GM19395 (cell line): ENCODE measurements at regions not wholly inside any gene's neighbourhood (a gene's known extent, or its start where the extent isn't known, plus 50 kb on each side); places are given as distances from the start of the nearest gene placed in this dataset.

ENCODE experiments used
- ATAC-seq: cut with Tn5 transposase; IDR thresholded peaks from one replicate; pipeline ENCODE4 v1.9.1; 2021; ENCODE audit warnings: mild to moderate bottlenecking, moderate library complexity; ENCODE audit not compliant: unreplicated experiment

DNA sequence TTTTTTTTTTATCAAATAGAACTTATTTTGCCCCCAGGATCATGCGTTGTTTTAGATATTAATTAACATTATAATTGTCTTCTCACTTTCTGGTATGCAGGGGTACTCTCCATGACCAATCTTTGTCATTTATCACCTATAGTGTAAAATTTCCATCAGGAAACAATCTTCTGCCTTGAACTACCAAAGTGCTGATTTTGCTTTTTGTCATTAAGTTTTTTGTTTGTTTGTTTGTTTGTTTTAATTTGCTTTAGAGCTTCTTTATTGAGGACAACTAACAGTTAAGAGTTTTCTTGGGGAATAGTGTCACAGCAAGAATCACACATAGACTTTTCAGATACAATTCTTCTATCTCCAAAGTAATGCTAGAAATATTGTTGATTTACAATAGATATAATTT is 171.2 kb upstream of the PRPS1L1 start:
- ATAC-seq = no peak

DNA sequence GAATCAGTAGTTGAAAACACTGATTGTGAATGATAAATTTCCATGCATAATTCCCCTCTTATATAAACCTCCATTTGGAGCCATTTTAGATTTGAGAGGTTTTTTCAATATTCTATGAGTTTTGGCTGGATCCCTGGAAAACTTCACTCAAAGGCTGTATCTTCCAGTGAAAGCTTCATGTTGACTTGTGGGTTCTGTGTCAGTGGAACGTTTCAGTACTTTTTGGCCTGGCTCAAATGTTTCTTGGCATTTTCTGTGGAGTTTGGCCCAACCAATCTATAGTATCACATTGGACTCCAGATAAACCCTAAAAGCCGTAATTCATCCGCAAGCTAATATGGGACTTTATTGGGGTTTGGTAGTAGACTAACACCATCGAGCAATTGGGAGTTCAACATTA is 172.6 kb upstream of the PRPS1L1 start:
- no peak for ATAC-seq

DNA sequence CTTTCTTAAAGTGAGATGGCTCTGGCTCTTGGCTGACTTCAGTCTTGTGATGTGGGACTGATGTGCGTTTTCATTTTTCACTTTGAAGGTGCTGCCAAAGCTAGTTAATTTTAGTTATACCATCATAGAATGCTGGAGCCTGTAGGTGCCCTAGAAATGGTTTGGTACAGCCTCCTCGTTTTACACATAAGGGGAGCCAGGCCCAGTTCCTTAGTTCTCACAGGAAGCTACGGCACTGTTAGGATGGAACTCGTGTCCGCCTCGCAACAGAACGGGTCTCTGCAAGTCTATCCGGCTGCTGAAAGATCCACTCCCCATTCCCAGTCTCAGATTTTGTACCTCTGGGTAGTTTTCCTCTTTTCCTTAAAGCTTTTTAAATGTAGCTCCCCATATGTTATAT is 173.2 kb upstream of the PRPS1L1 start:
- no peak for ATAC-seq

DNA sequence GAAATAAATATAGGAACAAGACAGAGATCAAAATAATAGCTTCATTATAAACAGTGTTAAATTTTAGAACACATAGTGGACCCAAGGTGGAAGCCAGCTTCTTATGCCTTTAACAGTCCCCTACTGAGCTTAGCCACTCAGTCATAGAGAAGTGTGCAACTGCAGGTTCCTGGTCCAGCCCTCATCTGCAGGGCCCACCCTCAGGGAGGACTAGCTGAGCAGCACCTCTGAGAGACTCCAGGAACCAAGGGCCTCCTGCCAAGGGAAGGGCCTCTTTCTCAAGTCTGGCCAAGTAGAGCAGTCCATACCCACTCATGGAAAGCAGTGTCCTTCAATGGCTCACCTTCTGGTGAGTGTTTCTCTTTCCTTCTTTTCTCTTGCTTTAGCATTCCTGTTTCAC is 173.7 kb upstream of the PRPS1L1 start:
- ATAC-seq = no peak

DNA sequence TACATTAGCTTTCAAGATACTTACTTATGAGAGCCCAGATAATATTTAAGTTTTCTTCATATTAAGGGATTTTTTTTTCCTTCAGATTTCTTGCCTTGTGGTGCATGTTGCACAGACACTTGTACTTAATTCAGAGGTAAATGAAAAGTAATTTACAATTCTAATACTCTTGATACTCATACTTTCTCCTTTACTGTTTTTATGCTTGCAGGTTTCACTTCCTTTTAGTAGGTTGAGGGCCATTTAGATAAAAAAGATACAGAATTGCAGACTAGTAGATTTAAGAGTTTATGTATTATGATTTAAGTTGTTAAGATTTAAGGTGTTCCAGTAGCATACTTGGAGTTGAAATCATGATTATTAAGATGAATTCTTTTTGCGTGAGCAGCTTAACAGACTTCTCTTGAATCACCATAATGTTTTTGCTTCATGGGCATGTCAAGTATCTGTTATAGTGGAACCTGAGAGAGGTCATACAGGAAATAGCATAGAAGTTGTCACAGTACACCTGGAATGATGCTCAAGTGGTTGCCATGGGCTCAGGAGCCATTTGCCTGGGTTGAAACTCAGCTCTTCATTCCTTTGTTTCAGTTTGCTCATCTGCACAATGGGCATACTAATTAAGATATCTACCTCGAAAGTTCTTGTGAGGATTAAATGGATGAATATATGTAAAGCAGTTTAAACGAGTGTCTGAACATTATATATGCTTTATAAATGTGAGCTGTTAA is 174.8 kb upstream of the PRPS1L1 start:
- ATAC-seq = peak; percentile 76

DNA sequence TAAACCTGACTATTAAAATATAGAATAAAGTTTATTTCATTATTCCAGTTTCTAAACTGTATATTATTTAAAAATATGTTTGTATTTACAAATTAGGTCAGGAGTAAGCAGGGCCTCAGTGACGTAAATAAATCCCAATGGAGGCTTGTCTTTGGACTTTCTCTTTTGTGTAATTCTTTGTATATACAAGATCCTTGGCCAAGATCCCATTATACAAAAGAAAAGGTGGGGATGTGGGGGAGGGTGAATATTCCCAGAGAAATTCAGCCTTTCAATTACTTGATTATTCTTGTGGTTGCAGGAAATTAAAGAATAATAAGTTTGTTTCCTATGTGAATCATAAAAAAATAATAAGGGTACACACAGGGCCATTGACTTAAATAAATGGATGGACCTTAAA is 178.7 kb upstream of the PRPS1L1 start:
- no peak for ATAC-seq

DNA sequence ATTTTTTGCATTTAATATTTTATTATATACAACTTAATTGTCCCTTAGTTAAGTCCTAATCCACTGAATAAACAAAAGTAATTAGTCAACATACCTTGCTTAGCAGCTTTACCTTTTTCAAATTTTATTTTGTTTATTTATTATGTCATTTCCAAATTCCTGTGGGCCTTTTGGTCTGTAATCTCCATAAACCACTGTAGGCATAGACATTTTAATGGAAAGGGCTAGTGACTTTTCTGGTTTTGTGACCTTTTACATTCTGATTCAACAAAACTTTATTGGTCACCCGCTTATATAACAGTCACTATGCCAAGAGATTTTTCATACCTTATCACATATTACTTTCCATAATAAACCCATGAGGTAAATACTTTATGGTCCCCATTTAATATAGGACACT is 181.3 kb upstream of the PRPS1L1 start:
- no peak for ATAC-seq

DNA sequence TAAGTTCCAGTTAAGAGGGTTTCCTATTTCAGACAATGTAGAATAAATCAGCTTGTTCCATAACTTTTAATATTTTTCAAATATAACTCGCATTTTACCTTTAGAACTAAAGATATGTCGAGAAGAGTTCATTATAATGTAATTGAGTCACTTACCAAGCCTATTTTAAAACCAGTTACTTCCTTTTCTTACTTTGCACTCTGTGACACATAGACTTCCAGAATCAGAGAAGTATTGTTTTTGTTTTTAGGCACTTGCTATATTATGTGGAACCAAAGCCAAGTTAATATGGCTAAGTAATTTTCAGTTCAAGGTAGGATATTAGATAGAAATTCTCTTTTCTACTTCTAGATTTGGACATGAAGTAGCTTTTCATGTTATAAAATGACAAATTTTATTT is 182.7 kb upstream of the PRPS1L1 start:
- ATAC-seq = no peak

DNA sequence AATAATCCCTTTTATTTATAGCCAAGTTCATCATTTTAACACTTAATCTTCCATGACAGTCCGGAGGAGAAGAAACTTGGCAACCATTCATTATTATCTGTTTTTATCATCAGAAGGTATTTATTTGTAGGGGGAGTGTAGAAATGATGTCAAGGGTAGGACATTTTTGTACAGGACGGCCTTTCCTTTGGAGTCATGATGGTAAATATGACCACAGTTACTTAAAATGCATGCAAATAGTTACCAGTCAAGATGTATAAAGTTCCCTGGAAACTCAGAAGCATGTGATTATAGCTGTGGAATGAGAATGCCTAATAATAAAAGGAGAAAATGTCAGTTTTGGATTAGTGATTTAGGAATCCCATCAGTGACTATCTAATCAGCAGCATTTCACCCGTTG is 183.1 kb upstream of the PRPS1L1 start:
- no peak for ATAC-seq

DNA sequence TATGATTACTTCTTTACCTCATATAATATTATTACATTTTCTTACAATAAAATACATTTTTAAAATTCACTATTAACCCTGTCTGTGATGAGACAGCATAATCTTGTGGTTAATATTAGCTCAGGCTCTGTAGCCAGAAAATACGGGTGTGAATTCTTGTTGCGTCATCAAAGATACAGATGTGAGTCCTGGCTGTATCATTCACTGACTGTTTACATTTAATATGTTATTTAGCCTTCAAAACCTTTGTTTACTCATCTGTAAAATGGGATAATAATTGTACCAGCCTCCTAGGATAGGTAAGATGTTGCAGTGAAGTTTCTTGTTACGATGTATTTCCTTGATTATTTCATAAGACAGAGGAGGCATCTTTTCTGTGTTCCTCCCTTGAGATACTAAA is 184.7 kb upstream of the PRPS1L1 start:
- ATAC-seq = no peak

DNA sequence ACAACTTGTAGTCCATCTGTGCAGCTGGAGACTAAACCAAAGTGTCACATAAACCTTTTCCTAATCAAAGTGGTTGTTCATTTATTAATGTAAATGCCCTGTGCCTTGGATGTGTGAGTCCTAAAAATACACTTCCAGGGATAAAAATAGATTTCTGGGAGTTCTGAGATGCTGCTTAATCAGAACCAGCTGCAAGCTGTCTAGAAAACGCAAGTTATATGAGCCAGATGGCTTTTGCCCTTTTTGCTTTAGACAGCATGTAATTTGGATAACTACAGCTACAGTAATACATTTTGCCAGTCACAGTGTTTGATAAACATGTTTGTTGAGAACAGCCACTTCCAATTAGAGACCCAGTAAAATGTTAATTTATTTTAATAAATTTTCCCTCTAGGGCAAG is 185.1 kb upstream of the PRPS1L1 start:
- ATAC-seq = no peak

DNA sequence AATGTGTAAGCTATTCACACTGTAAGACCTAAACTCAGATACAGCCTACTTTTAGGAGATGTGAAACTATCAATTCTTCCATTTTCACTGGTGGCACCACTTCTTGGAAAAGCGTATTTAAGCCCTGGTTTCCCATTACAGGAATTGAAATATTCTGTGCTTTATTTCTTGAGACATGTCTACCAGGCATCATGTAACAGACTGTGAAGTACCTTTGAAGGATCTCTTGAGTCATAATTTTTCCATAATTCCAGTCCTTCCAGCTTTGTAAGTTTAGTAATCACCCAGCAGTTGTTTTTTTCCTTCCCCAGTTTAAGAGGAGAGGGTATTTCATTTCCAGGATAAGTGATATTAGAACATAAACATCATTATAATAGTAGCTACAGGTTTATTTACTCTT is 186.0 kb upstream of the PRPS1L1 start:
- no peak for ATAC-seq

DNA sequence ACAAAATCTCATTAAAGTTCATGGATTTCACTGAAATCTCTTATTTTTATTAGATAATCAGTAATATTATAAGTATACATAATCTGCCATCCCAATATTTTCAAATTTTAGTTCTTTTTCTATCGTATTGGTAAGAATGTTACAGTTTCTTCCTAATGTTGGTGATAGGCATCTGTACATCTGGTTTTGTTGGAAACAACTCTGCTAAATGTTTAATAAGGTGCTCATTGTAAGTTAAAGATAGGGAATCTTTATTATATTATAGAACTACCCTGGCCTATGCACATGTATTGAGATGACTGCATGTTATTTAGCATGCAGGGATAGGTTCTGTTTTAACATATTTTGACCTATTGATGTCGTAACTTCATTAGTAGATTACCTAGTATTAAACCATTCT is 188.6 kb upstream of the PRPS1L1 start:
- ATAC-seq = no peak

DNA sequence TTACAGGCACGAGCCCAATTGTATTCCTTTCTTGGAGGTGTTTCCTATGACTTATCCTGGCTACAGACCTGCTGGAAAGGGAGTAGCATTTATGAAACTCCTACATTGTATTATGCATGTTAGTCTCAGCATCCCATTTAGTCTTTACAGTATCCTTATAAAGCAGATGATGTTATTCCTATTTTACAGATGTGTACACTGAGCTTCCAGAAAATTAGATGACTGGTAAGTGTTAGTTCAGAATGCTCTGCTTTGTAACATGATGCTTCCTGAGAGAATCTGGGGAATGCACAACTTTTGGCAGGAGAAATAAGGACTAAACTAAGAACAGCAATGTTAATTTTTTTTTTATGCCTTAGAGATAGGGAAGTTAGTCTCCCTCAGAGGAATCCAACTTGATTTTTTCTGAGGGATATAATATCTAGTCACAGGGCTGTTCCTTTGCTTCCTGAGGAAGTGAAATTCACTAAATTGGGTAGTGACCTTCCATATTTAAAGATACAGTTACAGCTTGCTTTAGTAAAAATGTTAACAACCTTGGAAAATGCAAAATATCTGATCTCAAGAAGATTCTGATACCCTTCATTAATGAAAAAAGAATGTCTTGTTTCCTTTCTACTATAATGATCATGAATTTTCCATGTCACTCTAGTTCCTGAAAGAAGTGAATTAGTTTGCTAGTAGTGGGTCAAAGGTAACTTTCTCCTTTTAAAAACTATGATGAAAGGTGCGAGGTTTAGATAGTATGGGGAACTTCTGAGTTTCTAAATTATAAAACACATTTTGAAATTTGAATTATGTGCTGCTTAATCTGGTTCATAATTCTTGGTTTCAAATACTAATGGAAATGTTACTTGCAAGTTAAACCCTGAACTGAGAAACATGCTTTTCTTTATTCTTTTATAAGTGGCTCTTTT is 194.0 kb upstream of the PRPS1L1 start:
- no peak for ATAC-seq

DNA sequence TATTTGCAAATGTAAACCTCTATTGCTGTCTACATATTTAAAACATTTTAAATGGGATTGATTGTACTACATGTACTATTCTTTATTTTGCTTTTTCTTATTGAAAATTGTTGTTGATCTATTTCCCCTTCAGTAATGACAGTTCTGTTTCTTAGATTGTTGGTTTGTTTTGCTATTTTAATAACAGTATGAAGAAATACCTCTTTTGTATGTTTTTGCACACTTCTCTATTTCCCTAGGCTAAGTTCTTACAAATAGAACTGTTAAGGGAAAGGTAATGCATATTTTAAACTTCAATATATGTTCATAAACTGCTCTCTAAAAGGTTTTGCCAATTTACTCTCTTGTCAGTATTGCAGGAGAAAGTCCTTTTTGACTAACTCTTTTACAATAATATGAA is 195.0 kb upstream of the PRPS1L1 start:
- no peak for ATAC-seq

DNA sequence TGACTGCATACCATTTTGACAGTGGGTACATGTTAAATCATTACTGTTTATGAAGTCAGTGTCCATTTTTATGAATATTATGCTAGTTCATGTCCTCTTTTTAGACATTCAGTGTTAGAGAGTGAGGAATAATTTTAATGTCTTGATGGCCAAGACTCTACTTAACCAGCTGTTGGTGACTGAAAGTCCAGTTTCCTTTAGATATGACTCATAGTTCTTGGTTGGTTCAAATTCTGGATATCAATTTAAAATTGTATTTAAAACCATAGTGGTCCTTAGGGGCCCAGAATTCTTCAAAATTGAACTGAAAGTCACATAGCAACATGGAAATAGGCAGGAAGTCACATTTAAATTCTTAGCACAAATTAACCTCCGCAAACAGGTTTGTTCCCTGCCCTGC is 196.5 kb upstream of the PRPS1L1 start:
- ATAC-seq = no peak

DNA sequence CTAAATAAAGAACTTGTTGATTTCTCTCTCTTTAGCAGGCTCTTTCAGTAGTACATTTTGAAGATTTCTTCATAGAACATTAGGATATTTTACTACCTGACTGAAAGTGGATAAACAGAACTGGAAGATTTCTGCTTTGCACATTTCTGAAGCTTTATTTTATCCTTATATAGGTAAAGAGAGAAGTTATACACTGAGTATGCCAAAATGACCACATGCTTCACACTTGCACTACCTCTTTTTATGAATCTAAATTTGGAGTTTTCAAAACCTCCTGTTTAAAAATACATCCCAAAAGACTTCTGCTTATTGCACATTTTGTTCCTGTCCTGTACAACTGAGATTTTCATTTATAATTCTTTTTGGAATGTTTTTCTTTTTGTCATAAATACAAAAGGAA is 197.4 kb upstream of the PRPS1L1 start:
- peak; percentile 46 for ATAC-seq

DNA sequence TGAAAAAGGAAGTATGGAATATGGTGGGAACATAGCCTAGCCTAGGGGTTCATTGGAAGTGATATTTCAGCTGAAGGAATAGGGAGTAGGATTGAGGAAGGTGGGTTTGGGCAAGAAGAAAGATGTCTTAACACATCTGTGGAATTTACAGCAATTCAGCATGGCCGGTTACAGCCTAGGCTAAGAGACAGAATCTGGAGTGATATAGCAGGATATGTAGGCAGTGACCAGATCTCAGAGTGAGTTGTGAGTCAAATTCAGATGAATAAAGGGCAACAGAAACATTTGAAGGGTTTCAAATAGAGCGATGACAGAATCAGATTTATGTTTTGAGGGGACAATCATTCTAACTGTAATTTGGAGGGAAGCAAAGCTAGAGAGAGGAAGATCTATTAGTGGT is 199.0 kb upstream of the PRPS1L1 start:
- ATAC-seq = no peak

DNA sequence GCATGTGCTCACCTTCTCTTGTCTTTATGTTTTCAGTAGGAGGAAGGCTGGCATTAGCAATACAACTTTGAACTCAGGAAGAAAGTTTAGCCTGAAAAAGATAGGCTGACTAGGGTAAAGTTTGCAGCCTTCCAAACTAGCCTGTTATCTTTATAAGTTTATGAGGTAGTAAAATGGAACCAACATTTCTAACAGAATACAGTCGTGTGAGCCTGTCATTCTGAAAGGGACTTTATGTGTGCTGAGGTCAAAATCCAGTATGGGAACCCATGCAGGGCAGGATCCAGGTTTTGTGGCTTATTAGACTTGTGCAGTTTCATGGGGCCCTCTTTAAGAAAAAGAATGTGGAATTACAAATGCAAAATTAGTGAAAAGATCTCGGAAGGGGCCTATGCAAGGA is 201.0 kb upstream of the PRPS1L1 start:
- ATAC-seq = no peak

DNA sequence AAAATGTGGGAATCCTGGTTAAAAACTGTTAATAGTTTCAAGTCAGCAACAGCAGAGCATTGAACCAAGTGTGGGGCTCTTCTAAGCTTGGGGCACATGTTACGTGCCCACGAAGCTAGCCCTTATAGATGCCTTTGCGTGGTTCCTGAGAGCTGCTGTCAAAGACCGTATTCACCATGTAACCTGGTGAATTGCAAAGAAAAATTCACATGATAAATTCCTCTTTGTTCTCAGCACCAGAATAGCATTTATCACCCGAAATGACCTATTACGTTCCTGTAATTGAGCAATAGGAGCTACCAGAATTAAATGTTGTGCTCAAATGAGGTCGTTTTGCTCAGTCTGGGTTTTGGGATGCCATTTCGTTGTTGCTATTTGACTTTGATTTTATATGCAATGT is 202.6 kb upstream of the PRPS1L1 start:
- ATAC-seq = no peak

DNA sequence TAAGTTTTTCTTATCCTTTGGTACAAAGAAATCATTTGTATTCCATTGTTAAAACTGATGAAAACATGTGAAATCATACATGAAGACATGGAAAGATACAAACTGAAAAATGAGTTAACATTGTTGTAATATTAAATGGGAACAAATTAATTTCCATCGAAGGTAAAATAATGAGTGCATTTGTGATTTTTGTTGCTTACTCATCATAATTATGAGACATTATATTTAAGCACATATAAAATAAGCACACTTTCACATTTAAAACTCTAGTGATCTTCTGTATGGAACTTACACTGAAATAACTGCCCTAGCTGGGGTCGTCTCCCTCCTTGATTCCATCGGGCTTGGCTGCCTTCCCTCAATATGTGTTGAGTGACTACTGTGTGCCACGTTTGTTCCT is 204.2 kb upstream of the PRPS1L1 start:
- no peak for ATAC-seq

DNA sequence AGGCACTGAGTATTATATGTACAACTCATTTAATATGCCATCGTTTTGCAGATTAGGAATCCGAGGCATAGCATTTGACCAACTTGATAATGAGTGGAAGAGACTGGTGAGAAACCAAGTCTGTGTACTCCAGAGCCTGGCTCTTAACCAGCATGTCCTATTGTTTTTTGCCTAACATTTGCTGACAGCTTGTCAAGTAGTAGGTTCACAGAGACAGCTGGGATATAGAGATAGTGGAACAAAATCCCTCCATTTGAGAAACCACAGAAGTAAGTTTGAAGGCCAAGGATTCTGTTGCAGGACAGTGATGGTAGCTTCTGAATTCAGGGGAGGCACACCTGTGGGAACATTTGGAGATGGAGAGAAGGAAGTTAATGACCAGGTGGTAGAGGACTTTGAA is 206.9 kb upstream of the PRPS1L1 start:
- no peak for ATAC-seq
